HepG2 (cell line): ENCODE measurements at regions not wholly inside any gene's neighbourhood (a gene's known extent, or its start where the extent isn't known, plus 50 kb on each side); places are given as distances from the start of the nearest gene placed in this dataset.
"Not testable (repeated sequence)": the region's sequence is repeated elsewhere in the genome, so short reads cannot be mapped to it uniquely, and the experiment has no call there.

Experiments
- ATAC-seq: fragments of 200-7000 bp; cut with Tn5 transposase; 3 replicates; pipeline ENCODE4 v1.9.1; 2020; ENCODE audit warnings: mild to moderate bottlenecking, moderate library complexity
- BruUV-seq: library from RNA; stranded (reverse); fragments of 400-500 nt; replicated peaks from 2 replicates; lab custom pipeline; 2021; lab: Mats Ljungman, UMichigan
- CTCF ChIA-PET: fragments of 300-600 bp; formaldehyde crosslinking; extraction: SDS; loops from one replicate; lab custom pipeline; 2021; ENCODE audit warnings: low total read pairs, inconsistent platforms, low intra/inter-chr PET ratio; lab: Yijun Ruan, JAX
- POLR2A ChIA-PET: fragments of 350-600 bp; sonication (Branson Sonifier 250); formaldehyde crosslinking; loops from one replicate; lab custom pipeline; 2020; ENCODE audit warnings: antibody characterized with exemption, inconsistent platforms; lab: Yijun Ruan, JAX
- DNase-seq: peaks from one replicate; pipeline ENCODE4 v3.0.0-alpha.2; 2015; ENCODE audit warnings: low spot score
- FAIRE-seq: peaks from 3 replicates; lab custom pipeline; 2011; peaks lifted over from hg19 to GRCh38; lab: Jason Lieb, UNC
- H2AFZ ChIP-seq: one replicate; pipeline ENCODE4 v1.6.1; 2011; ENCODE audit warnings: low read length, inconsistent platforms
- H3K27ac ChIP-seq: fragments of 300-600 bp; 3 replicates; pipeline ENCODE4 v1.8.0; 2011; ENCODE audit warnings: mixed run types, mild to moderate bottlenecking, mixed read lengths, low read length, inconsistent platforms; ENCODE audit not compliant: insufficient read depth; ENCODE audit errors: extremely low read length
- H3K27me3 ChIP-seq, 2 experiments: fragments of 200-600 bp in 1 of 2; 2 replicates in 1 of 2; 3 replicates in 1 of 2; pipeline versions ENCODE4 v1.6.0 to v1.8.0; 2011; ENCODE audit warnings: low read length in 2 of 2, mild to moderate bottlenecking in 2 of 2, moderate library complexity in 2 of 2, inconsistent platforms in 1 of 2; ENCODE audit not compliant: insufficient read depth in 2 of 2, control insufficient read depth in 1 of 2
- H3K36me3 ChIP-seq, 2 experiments: fragments of 200-600 bp in 1 of 2; replicated peaks in 1 of 2; 2 replicates in 1 of 2; 3 replicates in 1 of 2; pipeline versions ENCODE4 v1.5.1 to v1.8.0; 2011; ENCODE audit warnings: low read length in 2 of 2, inconsistent platforms in 1 of 2; ENCODE audit not compliant: insufficient read depth in 2 of 2, control insufficient read depth in 1 of 2
- H3K4me1 ChIP-seq: 2 replicates; pipeline ENCODE4 v1.5.1; 2012; ENCODE audit warnings: low read length, inconsistent platforms; ENCODE audit not compliant: insufficient read depth
- H3K4me2 ChIP-seq: 2 replicates; pipeline ENCODE4 v1.6.0; 2011; ENCODE audit warnings: low read depth, low read length, inconsistent platforms
- H3K4me3 ChIP-seq, 3 experiments: fragments of 200-600 bp in 1 of 3; sonication (generic), shearing (Covaris generic) in 1 of 3; replicated peaks in 1 of 3; 2 replicates each; pipeline ENCODE4 v1.5.1; 2011 to 2016; ENCODE audit warnings: low read length in 3 of 3, inconsistent platforms in 2 of 3, low read depth in 2 of 3, mild to moderate bottlenecking in 2 of 3, control low read depth in 1 of 3, mixed read lengths in 1 of 3; ENCODE audit not compliant: insufficient read depth in 1 of 3
- H3K79me2 ChIP-seq: one replicate; pipeline ENCODE4 v1.6.1; 2011; ENCODE audit warnings: low read length, inconsistent platforms; ENCODE audit not compliant: insufficient read depth
- H3K9ac ChIP-seq: 2 replicates; pipeline ENCODE4 v1.6.0; 2011; ENCODE audit warnings: mild to moderate bottlenecking, low read depth, low read length, inconsistent platforms; ENCODE audit not compliant: insufficient read depth
- H3K9me3 ChIP-seq: 2 replicates; pipeline ENCODE4 v1.5.1; 2012; ENCODE audit warnings: mild to moderate bottlenecking, low read length
- H4K20me1 ChIP-seq: 2 replicates; pipeline ENCODE4 v1.6.0; 2011; ENCODE audit warnings: inconsistent platforms, mild to moderate bottlenecking, low read length, moderate library complexity; ENCODE audit not compliant: insufficient read depth
- HMGA1 ChIP-seq: sonication (generic); formaldehyde crosslinking; conservative IDR thresholded peaks from 2 replicates; pipeline ENCODE4 v1.4.0; 2020; ENCODE audit warnings: missing genetic modification reagents
- HOXA5 ChIP-seq: sonication (generic); formaldehyde crosslinking; IDR thresholded peaks from 2 replicates; pipeline ENCODE4 v1.4.0; 2020; ENCODE audit warnings: missing genetic modification reagents
- KDM5B ChIP-seq: sonication (generic); formaldehyde crosslinking; IDR thresholded peaks from 2 replicates; pipeline ENCODE4 v1.4.0; 2020; ENCODE audit warnings: missing genetic modification reagents, mild to moderate bottlenecking, borderline replicate concordance
- NR0B2 ChIP-seq: sonication (generic); formaldehyde crosslinking; IDR thresholded peaks from 2 replicates; pipeline ENCODE4 v1.4.0; 2020; ENCODE audit warnings: mild to moderate bottlenecking, missing genetic modification reagents
- SIX4 ChIP-seq: sonication (generic); formaldehyde crosslinking; IDR thresholded peaks from 2 replicates; pipeline ENCODE4 v1.4.0; 2020; ENCODE audit warnings: missing genetic modification reagents
- U2AF2 ChIP-seq: fragments of 200-400 bp; formaldehyde crosslinking; IDR thresholded peaks from 2 replicates; pipeline ENCODE4 v1.6.1; 2017; ENCODE audit warnings: low read depth, mild to moderate bottlenecking, low read length
- ZNF296 ChIP-seq: sonication (generic); formaldehyde crosslinking; conservative IDR thresholded peaks from 2 replicates; pipeline ENCODE4 v1.5.0; 2020; ENCODE audit warnings: mild to moderate bottlenecking, missing genetic modification reagents
- ZNF451 ChIP-seq: sonication (generic); formaldehyde crosslinking; IDR thresholded peaks from 2 replicates; pipeline ENCODE4 v1.5.0; 2020; ENCODE audit warnings: mild to moderate bottlenecking, missing genetic modification reagents
- ZNF501 ChIP-seq: sonication (generic); formaldehyde crosslinking; IDR thresholded peaks from 2 replicates; pipeline ENCODE4 v1.5.1; 2020; ENCODE audit warnings: mild to moderate bottlenecking, moderate library complexity, missing genetic modification reagents
- WGBS: methylation state at CpG from one replicate; pipeline ENCODE4 v1.1.6; 2017; ENCODE audit warnings: low lambda C conversion rate; 5-methylcytosine and 5-hydroxymethylcytosine counted together
- in situ Hi-C: cut with HindIII; loops from 2 replicates; pipeline ENCODE4 v1.10.0; 2017; ENCODE audit warnings: low pct_unique_long_range_greater_than_20kb; ENCODE audit not compliant: extremely low pct_ligation_motif_present
- intact Hi-C: fragments of 100-400 bp; cut with micrococcal nuclease; formaldehyde crosslinking; loops from one replicate; pipeline ENCODE4 v1.10.0; 2022; ENCODE audit not compliant: unreplicated experiment
- TF ChIP-seq, protein P1 (sequence below), 2 experiments: sonication (generic) in 1 of 2; formaldehyde crosslinking in 1 of 2; IDR thresholded peaks; 2 replicates each; pipeline versions ENCODE4 v1.4.0 to v1.6.1; 2016 to 2020; ENCODE audit warnings: borderline replicate concordance in 1 of 2, low read depth in 1 of 2, mild to moderate bottlenecking in 1 of 2, missing genetic modification reagents in 1 of 2
- TF ChIP-seq, protein P2 (sequence below): sonication (generic); formaldehyde crosslinking; conservative IDR thresholded peaks from 2 replicates; pipeline ENCODE4 v1.8.0; 2022; ENCODE audit warnings: missing genetic modification reagents

DNA sequence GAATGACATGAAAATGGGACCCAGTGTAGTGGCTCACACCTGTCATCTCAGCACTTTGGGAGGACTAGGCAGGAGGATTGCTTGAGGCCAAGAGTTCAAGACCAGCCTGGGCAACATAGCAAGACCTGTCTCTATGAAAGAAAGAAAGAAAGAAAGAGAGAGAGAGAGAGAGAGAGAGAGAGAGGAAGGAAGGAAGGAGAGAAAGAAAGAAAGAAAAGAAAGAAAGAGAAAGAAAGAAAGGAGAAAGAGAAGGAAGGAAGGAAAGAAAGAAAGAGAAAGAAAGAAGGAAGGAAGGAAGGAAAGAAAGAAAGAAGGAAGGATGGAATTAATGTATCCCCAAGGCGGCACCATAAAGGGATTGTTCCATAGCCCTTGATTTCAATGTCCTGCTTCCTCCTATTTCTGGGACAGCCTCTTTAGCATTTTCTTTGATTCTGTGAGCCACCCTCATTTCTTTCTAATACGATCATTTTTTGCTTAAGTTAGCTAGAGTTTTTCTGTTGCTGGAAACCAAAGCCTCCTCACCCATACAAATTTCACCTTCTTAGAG lies 85.4 kb upstream of the CTNNA1 start:
- intact Hi-C loops, H3K36me3 ChIP-seq, in situ Hi-C loops, POLR2A ChIA-PET, ATAC-seq, BruUV-seq, CTCF ChIA-PET, H3K79me2 ChIP-seq, H2AFZ ChIP-seq, H3K27ac ChIP-seq, H3K9me3 ChIP-seq, FAIRE-seq, H4K20me1 ChIP-seq, H3K9ac ChIP-seq, DNase-seq, H3K4me3 ChIP-seq, H3K4me2 ChIP-seq: not testable (repeated sequence)
- TF ChIP-seq U2AF2 = 0 out of 2 replicates have a peak, but pooled peaks have one; percentile 67
- 88% methylated on average over 2 of the region's 2 CpGs for WGBS
- peaks cover 24% of the 10 kb centered on the region for H3K4me1 ChIP-seq
- peaks cover 1 to 11% of the 10 kb centered on the region in 2 experiments; a peak in 2 of 5 replicates for H3K27me3 ChIP-seq

DNA sequence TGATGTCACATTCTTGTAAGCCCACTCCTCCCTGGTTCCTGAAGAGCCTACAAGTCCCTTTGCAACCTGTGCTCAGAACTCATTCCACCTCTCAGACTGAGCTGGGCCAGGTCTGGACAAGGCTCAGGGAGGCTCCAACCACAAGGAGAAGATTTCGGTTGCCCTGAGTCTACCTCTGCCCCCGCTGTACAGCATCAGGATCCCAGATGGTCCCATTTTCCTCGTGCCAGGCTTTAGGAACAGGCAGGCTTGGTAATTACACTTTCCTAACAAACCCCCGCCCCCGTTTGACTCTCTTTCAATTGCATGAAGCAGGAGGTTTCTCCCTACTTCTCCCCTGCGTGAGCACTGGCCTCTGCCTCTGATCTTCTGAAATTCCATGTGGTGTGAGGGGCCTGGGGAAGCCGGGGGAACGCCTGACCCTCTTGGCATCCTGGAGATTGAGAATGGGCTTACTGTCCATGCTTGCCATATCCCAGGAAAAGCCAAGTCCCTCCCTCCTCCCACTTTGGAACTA lies 86.9 kb upstream of the CTNNA1 start:
- H3K36me3 ChIP-seq = no peaks in the 10 kb centered on the region
- BruUV-seq = no TSS peak
- H3K27me3 ChIP-seq = peaks cover 1 to 15% of the 10 kb centered on the region in 2 experiments; a peak in 3 of 5 replicates
- peaks cover 24% of the 10 kb centered on the region for H3K4me1 ChIP-seq
- DNase-seq = no peak
- H3K9me3 ChIP-seq = no peaks in the 10 kb centered on the region
- no peak overlapping the region for H3K27ac ChIP-seq
- no peak overlapping the region for H2AFZ ChIP-seq
- no peaks in the 10 kb centered on the region for H4K20me1 ChIP-seq
- 33% methylated on average over 4 of the region's 8 CpGs for WGBS
- no peak overlapping the region for H3K9ac ChIP-seq
- CTCF ChIA-PET = no interaction called here
- no peaks in the 10 kb centered on the region for H3K79me2 ChIP-seq
- FAIRE-seq = no peak
- POLR2A ChIA-PET = no interaction called here
- in situ Hi-C loops = no loop called here
- no peak overlapping the region for H3K4me2 ChIP-seq
- H3K4me3 ChIP-seq = no peak overlapping the region
- ATAC-seq = no peak
- intact Hi-C loops = no loop called here
- TF ChIP-seq ZNF451 (CRISPR knock-in tag) = no peak
- TF ChIP-seq HMGA1 = no peak
- TF ChIP-seq, protein P1, sequence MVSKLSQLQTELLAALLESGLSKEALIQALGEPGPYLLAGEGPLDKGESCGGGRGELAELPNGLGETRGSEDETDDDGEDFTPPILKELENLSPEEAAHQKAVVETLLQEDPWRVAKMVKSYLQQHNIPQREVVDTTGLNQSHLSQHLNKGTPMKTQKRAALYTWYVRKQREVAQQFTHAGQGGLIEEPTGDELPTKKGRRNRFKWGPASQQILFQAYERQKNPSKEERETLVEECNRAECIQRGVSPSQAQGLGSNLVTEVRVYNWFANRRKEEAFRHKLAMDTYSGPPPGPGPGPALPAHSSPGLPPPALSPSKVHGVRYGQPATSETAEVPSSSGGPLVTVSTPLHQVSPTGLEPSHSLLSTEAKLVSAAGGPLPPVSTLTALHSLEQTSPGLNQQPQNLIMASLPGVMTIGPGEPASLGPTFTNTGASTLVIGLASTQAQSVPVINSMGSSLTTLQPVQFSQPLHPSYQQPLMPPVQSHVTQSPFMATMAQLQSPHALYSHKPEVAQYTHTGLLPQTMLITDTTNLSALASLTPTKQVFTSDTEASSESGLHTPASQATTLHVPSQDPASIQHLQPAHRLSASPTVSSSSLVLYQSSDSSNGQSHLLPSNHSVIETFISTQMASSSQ (IDR thresholded peaks at IDR 0.05; ENCODE audit: low read depth) = no peak
- TF ChIP-seq, protein P1 (CRISPR knock-in tag; IDR thresholded peaks at IDR 0.05; ENCODE audit: borderline replicate concordance) = no peak
- no peak for TF ChIP-seq NR0B2 (CRISPR knock-in tag)
- TF ChIP-seq, protein P2, sequence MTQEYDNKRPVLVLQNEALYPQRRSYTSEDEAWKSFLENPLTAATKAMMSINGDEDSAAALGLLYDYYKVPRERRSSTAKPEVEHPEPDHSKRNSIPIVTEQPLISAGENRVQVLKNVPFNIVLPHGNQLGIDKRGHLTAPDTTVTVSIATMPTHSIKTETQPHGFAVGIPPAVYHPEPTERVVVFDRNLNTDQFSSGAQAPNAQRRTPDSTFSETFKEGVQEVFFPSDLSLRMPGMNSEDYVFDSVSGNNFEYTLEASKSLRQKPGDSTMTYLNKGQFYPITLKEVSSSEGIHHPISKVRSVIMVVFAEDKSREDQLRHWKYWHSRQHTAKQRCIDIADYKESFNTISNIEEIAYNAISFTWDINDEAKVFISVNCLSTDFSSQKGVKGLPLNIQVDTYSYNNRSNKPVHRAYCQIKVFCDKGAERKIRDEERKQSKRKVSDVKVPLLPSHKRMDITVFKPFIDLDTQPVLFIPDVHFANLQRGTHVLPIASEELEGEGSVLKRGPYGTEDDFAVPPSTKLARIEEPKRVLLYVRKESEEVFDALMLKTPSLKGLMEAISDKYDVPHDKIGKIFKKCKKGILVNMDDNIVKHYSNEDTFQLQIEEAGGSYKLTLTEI (CRISPR knock-in tag) = no peak
- no peak for TF ChIP-seq HOXA5 (CRISPR knock-in tag)
- no peak for TF ChIP-seq ZNF501
- TF ChIP-seq SIX4 (CRISPR knock-in tag) = no peak
- no peak for TF ChIP-seq KDM5B (CRISPR knock-in tag)
- no peak for TF ChIP-seq ZNF296 (CRISPR knock-in tag)
